ENCODE measurements at regions not wholly inside any gene's neighbourhood (a gene's known extent, or its start where the extent isn't known, plus 50 kb on each side); places are given as distances from the start of the nearest gene placed in this dataset.

DNA sequence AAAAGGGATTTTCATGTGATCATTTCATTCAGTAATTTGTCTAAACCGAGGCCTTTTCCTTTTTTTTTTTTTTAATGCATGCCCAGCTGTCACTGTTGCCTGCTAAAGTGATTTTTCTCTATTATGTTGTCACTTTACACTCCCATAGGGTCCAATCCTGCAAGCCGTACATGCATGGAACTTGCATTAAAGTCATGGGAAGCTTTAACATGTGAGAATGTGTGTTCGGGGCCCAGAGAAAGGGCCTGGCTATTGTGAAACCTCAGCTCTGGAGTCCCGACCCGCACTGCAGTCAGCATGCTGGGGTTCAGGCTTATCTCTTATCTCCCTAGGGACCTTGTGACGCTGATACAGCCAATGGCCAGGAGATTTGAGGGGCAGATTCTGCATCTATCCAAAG is 474.6 kb downstream of the SLC4A3 start:
- H3K36me3 Mint-ChIP-seq (ENCODE audit: insufficient read depth, unreplicated experiment): no peaks in the 10 kb centered on the region
- ChIA-PET POLR2A (interaction anchor here (0.6 kb wide), 1 partner anchor 116 kb away, joined by 3 read pairs; no protein-coding TSS in a partner anchor), CTCF (no interaction called here)
- DNase-seq (ENCODE audit: unreplicated experiment): no peak
- peaks cover 6% of the 10 kb centered on the region for H3K4me1 Mint-ChIP-seq (ENCODE audit: insufficient read depth, unreplicated experiment)
- intact Hi-C loops (cut with micrococcal nuclease): no loop called here
- no TSS peak for BruUV-seq (replicated peaks)
- H3K27me3 Mint-ChIP-seq (ENCODE audit: insufficient read depth, unreplicated experiment): no peaks in the 10 kb centered on the region
- H3K4me3 Mint-ChIP-seq (ENCODE audit: unreplicated experiment): no peak overlapping the region
- no peak overlapping the region for H3K27ac Mint-ChIP-seq (ENCODE audit: low read depth, unreplicated experiment)
- H3K9me3 Mint-ChIP-seq (ENCODE audit: unreplicated experiment): no peaks in the 10 kb centered on the region
- TF ChIP-seq, protein P1, sequence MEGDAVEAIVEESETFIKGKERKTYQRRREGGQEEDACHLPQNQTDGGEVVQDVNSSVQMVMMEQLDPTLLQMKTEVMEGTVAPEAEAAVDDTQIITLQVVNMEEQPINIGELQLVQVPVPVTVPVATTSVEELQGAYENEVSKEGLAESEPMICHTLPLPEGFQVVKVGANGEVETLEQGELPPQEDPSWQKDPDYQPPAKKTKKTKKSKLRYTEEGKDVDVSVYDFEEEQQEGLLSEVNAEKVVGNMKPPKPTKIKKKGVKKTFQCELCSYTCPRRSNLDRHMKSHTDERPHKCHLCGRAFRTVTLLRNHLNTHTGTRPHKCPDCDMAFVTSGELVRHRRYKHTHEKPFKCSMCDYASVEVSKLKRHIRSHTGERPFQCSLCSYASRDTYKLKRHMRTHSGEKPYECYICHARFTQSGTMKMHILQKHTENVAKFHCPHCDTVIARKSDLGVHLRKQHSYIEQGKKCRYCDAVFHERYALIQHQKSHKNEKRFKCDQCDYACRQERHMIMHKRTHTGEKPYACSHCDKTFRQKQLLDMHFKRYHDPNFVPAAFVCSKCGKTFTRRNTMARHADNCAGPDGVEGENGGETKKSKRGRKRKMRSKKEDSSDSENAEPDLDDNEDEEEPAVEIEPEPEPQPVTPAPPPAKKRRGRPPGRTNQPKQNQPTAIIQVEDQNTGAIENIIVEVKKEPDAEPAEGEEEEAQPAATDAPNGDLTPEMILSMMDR (IDR thresholded peaks at IDR 0.05; ENCODE audit: unreplicated experiment): no peak

DNA sequence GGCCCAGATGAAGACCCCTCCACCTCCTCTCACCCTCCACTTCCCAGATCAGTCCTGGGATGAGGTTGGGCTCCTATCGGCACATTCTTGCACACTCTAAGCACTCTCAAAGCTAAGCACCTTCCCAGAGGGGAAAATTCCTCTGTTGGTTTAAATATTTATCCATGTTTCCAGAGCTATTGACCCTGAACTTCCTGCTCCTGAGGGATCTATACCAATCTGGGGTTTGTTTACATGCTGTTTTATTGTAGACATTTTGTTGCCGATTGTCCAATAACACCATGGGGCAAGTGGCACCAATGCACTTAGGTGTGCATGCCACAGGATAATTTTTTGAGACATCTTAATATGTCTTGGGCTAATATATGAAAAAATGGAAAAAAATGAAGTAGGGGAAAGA is 476.2 kb downstream of the SLC4A3 start:
- ChIA-PET POLR2A (no interaction called here), CTCF (interaction anchor here (0.5 to 1.0 kb wide), 2 partner anchors 217 to 327 kb away, joined by 4 to 6 read pairs; no protein-coding TSS in a partner anchor)
- H3K27ac Mint-ChIP-seq (ENCODE audit: low read depth, unreplicated experiment): no peak overlapping the region
- no peak overlapping the region for H3K4me3 Mint-ChIP-seq (ENCODE audit: unreplicated experiment)
- no peak for DNase-seq (ENCODE audit: unreplicated experiment)
- H3K36me3 Mint-ChIP-seq (ENCODE audit: insufficient read depth, unreplicated experiment): no peaks in the 10 kb centered on the region
- H3K4me1 Mint-ChIP-seq (ENCODE audit: insufficient read depth, unreplicated experiment): peaks cover 6% of the 10 kb centered on the region
- no TSS peak for BruUV-seq (replicated peaks)
- intact Hi-C loops (cut with micrococcal nuclease): no loop called here
- H3K27me3 Mint-ChIP-seq (ENCODE audit: insufficient read depth, unreplicated experiment): no peaks in the 10 kb centered on the region
- TF ChIP-seq, protein P1 (IDR thresholded peaks at IDR 0.05; ENCODE audit: unreplicated experiment): no peak
- H3K9me3 Mint-ChIP-seq (ENCODE audit: unreplicated experiment): no peaks in the 10 kb centered on the region

GRCh38 chr2:220104871-220105351 is 477.5 kb downstream of the SLC4A3 start:
- BruUV-seq (replicated peaks): no TSS peak
- Mint-ChIP-seq H3K9me3 (ENCODE audit: unreplicated experiment) (no peaks in the 10 kb centered on the region), H3K4me3 (ENCODE audit: unreplicated experiment) (no peak overlapping the region), H3K27ac (ENCODE audit: low read depth, unreplicated experiment) (no peak overlapping the region), H3K27me3 (ENCODE audit: insufficient read depth, unreplicated experiment) (no peaks in the 10 kb centered on the region), H3K4me1 (ENCODE audit: insufficient read depth, unreplicated experiment) (peaks cover 6% of the 10 kb centered on the region), H3K36me3 (ENCODE audit: insufficient read depth, unreplicated experiment) (no peaks in the 10 kb centered on the region)
- DNase-seq (ENCODE audit: unreplicated experiment): peak; percentile 52
- TF ChIP-seq, protein P1 (IDR thresholded peaks at IDR 0.05; ENCODE audit: unreplicated experiment): no peak
- ChIA-PET POLR2A (no interaction called here), CTCF (interaction anchor here (0.5 to 0.7 kb wide), 3 partner anchors 323 to 538 kb away, joined by 3 read pairs; no protein-coding TSS in a partner anchor)
- intact Hi-C loops (cut with micrococcal nuclease): no loop called here

GRCh38 chr2:220106065-220106464 is 478.6 kb downstream of the SLC4A3 start:
- POLR2A ChIA-PET: interaction anchor here (0.7 to 0.9 kb wide), 2 partner anchors 12 to 93 kb away, joined by 3 read pairs; no protein-coding TSS in a partner anchor
- Mint-ChIP-seq H3K36me3 (ENCODE audit: insufficient read depth, unreplicated experiment) (no peaks in the 10 kb centered on the region), H3K9me3 (ENCODE audit: unreplicated experiment) (no peaks in the 10 kb centered on the region), H3K27me3 (ENCODE audit: insufficient read depth, unreplicated experiment) (no peaks in the 10 kb centered on the region), H3K27ac (ENCODE audit: low read depth, unreplicated experiment) (no peak overlapping the region), H3K4me1 (ENCODE audit: insufficient read depth, unreplicated experiment) (peaks cover 6% of the 10 kb centered on the region), H3K4me3 (ENCODE audit: unreplicated experiment) (no peak overlapping the region)
- DNase-seq (ENCODE audit: unreplicated experiment): no peak
- no TSS peak for BruUV-seq (replicated peaks)
- intact Hi-C loops (cut with micrococcal nuclease): no loop called here
- CTCF ChIA-PET: no interaction called here
- TF ChIP-seq, protein P1 (IDR thresholded peaks at IDR 0.05; ENCODE audit: unreplicated experiment): no peak
